ENCODE measurements at regions not wholly inside any gene's neighbourhood (a gene's known extent, or its start where the extent isn't known, plus 50 kb on each side); places are given as distances from the start of the nearest gene placed in this dataset.

DNA sequence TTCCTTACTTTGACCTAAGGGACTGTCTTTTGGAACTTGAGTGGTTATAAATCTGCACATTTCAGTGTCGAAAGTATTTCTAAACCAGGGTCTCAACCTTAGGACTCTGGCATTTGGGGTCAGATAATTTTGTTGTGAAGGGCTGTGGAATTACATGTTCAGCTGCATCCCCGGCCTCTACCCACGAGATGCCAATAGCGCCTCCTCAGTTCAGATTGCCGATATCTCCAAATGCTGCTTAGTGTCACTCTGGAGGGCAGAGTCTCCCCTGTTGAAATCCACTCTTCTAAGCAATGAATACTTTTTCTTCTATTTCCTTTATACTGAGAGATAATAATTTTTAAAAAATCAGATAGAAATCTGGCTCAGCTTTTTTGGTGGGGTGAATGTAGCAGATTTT, 379.4 kb upstream of the RGS6 start:
- no peak for FAIRE-seq
- no peaks in the 10 kb centered on the region for H3K79me2 ChIP-seq (ENCODE audit: control insufficient read depth, insufficient read depth, low read length)
- BruUV-seq (replicated peaks) = no TSS peak
- no peaks in the 10 kb centered on the region for H3K9me3 ChIP-seq (replicated peaks; ENCODE audit: control insufficient read depth, insufficient read depth, low read length)
- H4K20me1 ChIP-seq (replicated peaks; ENCODE audit: control insufficient read depth, extremely low read depth, insufficient read depth, low read length) = no peaks in the 10 kb centered on the region
- intact Hi-C loops (cut with micrococcal nuclease) = no loop called here
- DNase-seq (ENCODE audit: low read depth, low spot score) = no peak
- TF ChIP-seq GATA2 (IDR thresholded peaks at IDR 0.05; ENCODE audit: insufficient read depth, insufficient read length, low read depth, low read length) (no peak), POLR2A (IDR thresholded peaks at IDR 0.05; ENCODE audit: low read depth, low read length) (no peak), POLR2AphosphoS5 (IDR thresholded peaks at IDR 0.05; ENCODE audit: insufficient read depth, low read depth, low read length) (no peak), EZH2 (IDR thresholded peaks at IDR 0.05; ENCODE audit: borderline replicate concordance, low read depth, low read length, severe bottlenecking) (no peak), FOS (IDR thresholded peaks at IDR 0.05; ENCODE audit: borderline replicate concordance, insufficient read depth, low read length) (no peak), MYC (IDR thresholded peaks at IDR 0.05; ENCODE audit: low read depth, low read length) (no peak), JUN (IDR thresholded peaks at IDR 0.05; ENCODE audit: borderline replicate concordance, insufficient read depth, insufficient read length, low read depth) (no peak)
- TF ChIP-seq, protein P1, sequence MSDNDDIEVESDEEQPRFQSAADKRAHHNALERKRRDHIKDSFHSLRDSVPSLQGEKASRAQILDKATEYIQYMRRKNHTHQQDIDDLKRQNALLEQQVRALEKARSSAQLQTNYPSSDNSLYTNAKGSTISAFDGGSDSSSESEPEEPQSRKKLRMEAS (IDR thresholded peaks at IDR 0.05; ENCODE audit: insufficient read depth, insufficient read length) = no peak
- TF ChIP-seq, protein P2, sequence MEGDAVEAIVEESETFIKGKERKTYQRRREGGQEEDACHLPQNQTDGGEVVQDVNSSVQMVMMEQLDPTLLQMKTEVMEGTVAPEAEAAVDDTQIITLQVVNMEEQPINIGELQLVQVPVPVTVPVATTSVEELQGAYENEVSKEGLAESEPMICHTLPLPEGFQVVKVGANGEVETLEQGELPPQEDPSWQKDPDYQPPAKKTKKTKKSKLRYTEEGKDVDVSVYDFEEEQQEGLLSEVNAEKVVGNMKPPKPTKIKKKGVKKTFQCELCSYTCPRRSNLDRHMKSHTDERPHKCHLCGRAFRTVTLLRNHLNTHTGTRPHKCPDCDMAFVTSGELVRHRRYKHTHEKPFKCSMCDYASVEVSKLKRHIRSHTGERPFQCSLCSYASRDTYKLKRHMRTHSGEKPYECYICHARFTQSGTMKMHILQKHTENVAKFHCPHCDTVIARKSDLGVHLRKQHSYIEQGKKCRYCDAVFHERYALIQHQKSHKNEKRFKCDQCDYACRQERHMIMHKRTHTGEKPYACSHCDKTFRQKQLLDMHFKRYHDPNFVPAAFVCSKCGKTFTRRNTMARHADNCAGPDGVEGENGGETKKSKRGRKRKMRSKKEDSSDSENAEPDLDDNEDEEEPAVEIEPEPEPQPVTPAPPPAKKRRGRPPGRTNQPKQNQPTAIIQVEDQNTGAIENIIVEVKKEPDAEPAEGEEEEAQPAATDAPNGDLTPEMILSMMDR (IDR thresholded peaks at IDR 0.05; ENCODE audit: extremely low read depth in 1 of 2, insufficient read depth in 1 of 2, low read depth in 1 of 2, low read length in 2 of 2) = no peak
- no peak overlapping the region for H3K4me3 ChIP-seq (replicated peaks in 1 of 3; ENCODE audit: insufficient read depth in 1 of 3, low read depth in 1 of 3, low read length in 3 of 3)
- H3K9ac ChIP-seq (replicated peaks; ENCODE audit: extremely low read depth, insufficient read depth, low read length) = no peak overlapping the region
- no peak overlapping the region for H3K27ac ChIP-seq (ENCODE audit: insufficient read depth, low read depth, low read length)
- no peak overlapping the region for H2AFZ ChIP-seq (ENCODE audit: low read depth, low read length)
- peaks cover 2% of the 10 kb centered on the region for H3K9me1 ChIP-seq (replicated peaks; ENCODE audit: control insufficient read depth, extremely low read depth, insufficient read depth, low read length)
- no peaks in the 10 kb centered on the region for H3K36me3 ChIP-seq (ENCODE audit: control insufficient read depth in 2 of 2, extremely low read depth in 1 of 2, insufficient read depth in 2 of 2, low read length in 2 of 2)
- POLR2A ChIA-PET = no interaction called here
- no peaks in the 10 kb centered on the region for H3K4me1 ChIP-seq (ENCODE audit: control insufficient read depth, extremely low read depth, insufficient read depth, low read length)
- dilution Hi-C loops (cut with MboI; ENCODE audit: extremely low pct_ligation_motif_present, low sequenced_read_pairs) = no loop called here
- H3K4me2 ChIP-seq (ENCODE audit: insufficient read depth, low read length) = no peak overlapping the region
- no peaks in the 10 kb centered on the region for H3K27me3 ChIP-seq (ENCODE audit: control insufficient read depth in 2 of 2, insufficient read depth in 2 of 2, low read length in 2 of 2)
- CTCF ChIA-PET = no interaction called here
